ENCODE measurements at regions not wholly inside any gene's neighbourhood (a gene's known extent, or its start where the extent isn't known, plus 50 kb on each side); places are given as distances from the start of the nearest gene placed in this dataset.

DNA sequence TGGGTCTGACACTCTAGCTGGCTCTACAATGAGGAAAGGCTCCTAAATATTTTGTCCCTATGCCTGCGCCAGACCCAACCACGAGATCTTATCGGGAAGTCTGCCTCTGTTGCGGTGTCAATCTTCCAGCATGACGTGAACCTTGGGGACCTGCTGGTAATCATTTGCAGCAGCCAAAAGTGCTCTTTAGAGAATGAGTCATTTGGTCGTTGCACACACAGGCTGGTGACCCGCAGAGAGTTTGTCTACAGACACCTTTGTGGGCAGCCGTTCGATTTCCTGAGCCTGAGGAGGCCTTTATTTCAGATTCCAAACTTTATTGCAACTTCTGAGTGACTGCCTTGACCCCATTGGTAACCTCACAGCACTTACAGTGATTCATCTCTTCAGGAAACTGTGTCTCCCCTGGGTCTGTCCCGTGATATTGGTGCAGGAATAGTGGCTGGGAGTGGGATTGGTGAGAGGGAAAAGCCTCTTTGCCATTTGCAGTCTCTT, 326.1 kb downstream of the NSG2 start:
- no peak for DNase-seq (ENCODE audit: low read depth in 2 of 2)

DNA sequence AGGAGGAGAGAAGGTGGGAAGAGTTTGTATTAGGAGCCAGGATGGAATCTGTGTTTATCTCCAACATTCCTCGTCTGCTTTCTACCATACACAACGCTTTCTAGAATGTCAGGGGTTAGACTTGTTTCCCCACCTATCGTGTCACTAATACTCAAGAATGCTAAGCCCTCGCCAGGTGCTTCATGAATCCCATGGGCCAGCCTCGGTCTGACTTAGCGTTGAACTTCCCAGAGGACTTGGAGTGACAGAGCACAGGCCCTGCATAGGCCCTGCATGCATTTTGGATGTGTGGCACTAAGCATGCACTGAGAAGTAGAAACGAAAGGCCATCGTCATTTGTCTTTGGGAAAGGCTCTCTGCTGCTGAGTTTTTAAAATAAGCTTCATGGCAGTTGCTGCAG, 328.7 kb downstream of the NSG2 start:
- no peak for DNase-seq (ENCODE audit: low read depth in 2 of 2)

DNA sequence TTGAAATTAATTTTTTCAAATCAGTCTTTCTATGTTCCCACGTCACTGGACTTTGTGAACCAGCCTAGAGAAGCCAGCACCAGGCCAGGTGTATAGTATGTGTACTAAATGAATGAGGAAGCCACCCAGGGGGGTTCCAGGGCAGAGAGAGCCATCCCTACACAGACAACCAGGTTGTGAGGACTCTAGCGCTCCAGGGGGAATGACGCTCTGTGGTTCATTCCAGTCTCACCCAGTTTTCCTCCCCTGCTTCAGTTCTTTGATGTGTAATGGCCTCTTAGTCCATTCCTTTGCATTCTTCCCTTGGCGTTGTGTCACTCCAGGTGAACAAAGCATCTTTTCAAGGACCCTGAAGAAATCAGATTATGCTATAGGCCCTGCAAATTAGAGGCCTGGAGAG, 330.6 kb downstream of the NSG2 start:
- DNase-seq (ENCODE audit: low read depth in 2 of 2): no peak

DNA sequence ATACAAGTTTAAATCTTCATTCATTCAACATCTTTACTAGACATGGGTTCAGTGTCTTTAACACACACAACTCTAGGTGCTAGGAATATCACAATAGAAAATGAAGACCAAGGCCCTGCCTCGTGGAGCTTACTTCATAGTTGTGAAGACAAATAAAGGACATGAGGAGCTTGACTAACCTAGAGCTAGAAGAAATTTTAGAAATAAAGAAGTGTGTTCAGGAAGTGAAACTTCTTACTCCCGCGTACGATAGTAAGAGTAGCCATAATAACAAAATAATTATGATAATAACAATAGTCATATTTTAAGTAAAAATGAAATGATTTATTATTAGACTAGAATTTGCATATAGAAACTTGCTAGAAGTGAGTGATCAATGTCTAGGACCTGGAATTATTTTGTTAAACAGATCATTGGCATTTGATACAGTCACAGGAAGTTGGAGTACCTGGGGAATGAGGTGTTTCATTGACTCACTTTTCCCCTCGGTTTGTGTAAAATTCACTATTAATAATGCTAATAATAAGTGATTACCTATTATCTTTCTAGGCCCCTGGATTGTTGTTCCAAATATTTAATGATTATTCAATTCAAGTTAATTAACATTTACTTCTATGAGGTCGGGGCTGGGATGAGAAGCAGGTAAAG, 331.3 kb downstream of the NSG2 start:
- DNase-seq (ENCODE audit: low read depth in 2 of 2): no peak

DNA sequence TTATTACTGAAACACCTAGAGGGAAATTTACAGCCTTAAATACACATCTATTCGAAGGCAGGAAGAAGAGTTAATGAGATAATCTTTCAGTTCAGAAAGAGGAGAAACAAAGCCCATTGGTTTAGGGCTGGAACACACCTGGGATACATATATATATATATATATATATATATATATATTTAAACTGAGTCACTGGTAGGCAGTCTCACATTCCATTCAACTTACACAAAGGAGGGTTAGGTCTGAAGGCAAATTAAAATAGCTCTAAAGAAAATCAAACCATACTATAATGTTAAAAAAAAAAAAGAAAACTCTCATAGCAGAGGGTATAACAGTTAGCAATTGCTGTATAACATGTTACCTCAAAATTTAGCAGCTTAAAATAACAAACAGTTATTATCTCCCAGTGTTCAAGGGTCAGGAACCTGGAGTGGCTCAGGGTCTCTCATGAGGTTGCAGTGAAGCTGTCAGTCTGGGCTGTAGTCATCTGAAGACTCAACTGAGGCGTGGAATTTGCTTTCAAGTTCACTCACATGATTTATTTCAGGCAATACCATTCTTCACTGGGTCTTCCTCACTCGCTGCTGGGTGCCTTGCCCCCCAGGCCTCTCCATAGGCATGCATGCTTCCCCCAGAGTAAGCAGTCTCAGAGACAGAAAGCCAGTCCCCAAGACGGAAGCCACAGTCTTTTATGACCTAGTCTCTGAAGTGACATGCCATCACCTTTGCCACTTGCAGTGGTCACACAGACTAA, 332.8 kb downstream of the NSG2 start:
- DNase-seq (ENCODE audit: low read depth in 2 of 2): no peak

DNA sequence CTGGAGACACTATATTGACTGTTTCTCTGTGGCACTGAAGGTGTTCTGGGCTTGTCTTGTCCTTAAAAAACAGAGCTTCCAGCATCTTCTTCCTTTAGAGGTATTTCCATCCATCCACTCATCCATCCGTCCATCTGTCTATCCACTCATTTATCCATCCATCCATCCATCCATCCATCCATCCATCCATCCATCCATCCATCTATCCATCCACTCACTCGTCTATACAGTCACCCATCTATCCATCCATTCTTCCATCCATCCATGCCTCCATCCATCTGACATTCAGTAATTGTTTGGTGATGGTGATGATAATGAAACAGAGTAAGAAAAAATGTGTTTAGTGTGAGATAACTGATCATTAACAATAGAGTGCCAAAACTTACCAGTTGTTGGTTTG, 334.8 kb downstream of the NSG2 start:
- no peak for DNase-seq (ENCODE audit: low read depth in 2 of 2)

DNA sequence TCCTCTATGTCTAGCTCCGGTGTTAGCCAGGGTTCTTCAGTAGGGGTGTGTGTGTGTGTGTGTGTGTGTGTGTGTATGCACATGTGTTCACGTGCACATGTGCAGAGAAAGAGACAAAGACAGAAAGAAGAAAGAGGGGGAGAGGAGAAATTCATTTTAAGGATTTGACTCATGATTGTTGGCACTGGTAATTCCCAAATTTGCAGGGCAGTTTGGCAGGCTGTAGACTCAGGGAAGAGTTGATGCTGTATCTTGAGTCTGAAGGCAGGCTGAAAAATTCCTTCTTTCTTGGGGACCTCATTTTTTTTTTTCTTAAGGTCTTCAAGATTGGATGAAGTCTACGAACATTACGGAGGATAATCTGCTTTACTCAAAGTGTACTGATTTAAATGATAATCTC, 335.7 kb downstream of the NSG2 start:
- DNase-seq (ENCODE audit: low read depth in 2 of 2): no peak

DNA sequence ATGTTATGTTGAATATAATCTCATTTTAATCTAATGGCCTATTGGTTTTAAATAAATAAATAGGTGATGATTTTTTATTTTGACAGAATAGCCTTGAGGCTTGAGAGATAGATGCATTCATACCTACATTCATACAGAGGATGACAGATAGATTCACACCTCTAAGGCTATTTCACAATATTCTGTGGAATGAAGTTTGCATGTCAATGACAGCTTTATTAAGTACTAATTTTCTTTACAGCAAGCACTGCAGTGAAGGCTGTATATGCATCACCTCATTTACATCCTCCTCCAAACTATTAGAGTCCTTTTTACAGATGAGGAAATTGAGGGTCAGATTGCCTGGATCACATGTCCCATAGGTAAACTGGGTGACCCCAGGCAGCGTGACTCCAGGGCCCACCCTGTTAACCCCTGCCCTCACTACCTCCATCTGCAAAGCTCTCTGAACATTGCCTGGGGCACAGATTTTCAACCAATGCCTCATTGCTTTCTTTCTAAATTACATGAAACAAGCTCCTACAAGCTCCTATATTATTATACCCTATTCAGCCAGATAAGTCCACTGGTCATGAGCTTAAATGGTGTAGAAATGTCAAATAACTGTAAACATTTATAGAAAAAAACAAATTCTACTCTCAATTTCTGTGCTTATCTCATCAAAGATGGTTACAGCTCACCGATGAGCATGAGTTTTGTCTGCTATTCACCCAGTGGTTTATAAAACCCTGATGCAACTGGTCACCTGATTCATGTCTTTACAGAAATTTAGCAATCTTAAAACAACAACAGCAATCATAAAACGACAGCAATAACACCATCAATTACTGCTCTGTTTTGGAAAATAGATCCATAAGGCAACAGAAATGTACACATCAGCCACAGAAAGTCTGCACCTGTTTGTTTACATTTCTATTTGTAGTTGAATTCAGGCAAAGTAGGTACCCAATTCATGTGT, 338.0 kb downstream of the NSG2 start:
- no peak for DNase-seq (ENCODE audit: low read depth in 2 of 2)

DNA sequence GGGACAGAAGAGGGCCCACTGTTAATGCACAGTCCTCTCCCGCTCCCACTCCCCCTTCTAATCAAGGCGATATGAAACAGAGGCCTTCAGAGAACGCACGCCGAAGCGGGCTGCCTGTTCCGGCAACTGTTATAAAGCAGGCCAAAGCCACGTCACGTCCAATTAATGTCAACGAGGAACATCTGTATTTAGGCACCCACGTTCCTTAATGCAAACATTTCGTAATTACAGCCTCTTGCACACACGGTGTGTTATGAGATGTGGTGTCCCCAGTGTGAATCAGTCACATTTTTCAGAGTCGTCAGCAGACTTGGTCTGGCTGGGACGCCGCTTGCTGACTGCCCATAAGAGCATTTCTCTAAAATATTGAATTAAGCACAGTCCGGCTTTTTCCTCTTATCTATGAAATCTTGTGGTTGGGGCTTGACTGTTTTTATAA, 339.0 kb downstream of the NSG2 start:
- DNase-seq (ENCODE audit: low read depth in 2 of 2): no peak

DNA sequence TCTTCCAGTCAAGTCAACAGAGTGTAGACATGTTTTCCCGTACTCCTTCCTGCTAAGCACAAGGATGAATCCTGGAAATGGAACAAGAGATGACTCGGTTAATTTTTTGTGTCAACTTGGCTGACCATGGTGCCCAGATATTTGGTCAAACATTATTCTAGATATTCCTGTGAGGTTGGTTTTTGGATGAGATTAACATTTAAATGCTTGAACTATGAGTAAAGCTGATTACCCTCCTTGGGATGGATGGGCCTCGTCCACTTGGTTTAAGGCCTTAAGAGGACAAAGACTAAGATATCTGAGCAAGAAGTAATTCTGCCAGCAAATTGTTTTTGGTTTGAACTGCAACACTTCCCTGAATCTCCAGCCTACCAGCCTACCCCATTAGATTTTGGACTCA, 338.1 kb upstream of the MSX2 start:
- DNase-seq (ENCODE audit: low read depth in 2 of 2): no peak

DNA sequence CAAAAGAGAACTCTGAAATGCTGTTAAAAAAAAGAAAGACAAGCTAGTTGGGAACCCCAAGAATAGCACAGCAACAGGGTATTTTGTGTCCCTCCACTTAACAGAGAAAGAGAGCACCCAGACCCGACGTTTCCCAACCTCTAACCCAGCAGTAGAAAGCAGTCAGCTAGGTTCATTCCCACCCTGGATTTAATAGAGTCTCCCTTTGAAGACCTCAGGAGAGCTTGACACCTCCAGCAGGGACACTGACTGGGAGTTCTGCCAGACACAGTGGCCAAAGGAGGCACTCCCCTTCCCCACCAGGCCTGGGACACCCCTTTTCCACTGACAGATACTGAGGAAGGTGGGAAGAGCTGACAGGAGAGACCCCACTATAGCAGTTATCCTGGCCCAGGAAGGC, 337.5 kb upstream of the MSX2 start:
- DNase-seq (ENCODE audit: low read depth in 2 of 2): no peak

DNA sequence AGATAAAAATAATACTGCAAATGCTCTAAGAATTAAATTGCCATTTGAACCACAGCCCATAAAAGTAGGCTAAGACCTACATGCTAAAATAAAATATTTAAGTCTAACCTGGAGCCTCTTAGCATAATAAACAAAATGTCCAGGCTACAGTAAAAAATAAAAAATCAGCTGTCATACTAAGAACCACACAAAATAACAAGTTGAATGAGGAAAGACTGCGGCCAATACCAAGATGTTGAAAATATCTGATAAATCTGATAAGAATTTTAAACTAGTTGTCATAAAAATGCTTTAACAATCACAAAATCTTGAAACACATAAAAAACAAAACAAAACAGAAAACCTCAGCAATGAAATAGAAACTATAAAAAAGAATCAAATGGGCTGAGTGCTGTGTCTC, 336.9 kb upstream of the MSX2 start:
- no peak for DNase-seq (ENCODE audit: low read depth in 2 of 2)

DNA sequence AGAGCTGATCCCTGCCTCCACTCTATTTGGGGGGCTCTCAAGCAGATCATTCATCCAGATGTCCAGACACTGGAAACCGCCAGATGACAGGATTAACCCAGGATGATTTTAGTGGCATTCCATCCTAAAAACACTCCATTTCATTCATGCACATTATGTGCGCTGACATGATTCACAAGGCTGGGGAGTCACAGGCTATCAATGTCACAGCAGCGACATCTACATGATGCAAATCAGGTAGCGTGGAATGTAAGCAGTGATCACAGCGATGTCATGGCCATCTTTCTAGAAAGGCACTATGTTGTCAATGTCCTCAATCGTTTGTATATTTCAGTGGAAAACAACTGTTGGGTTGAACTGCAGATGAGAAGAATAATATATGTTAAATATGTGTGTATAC, 331.5 kb upstream of the MSX2 start:
- DNase-seq (ENCODE audit: low read depth in 2 of 2): no peak

DNA sequence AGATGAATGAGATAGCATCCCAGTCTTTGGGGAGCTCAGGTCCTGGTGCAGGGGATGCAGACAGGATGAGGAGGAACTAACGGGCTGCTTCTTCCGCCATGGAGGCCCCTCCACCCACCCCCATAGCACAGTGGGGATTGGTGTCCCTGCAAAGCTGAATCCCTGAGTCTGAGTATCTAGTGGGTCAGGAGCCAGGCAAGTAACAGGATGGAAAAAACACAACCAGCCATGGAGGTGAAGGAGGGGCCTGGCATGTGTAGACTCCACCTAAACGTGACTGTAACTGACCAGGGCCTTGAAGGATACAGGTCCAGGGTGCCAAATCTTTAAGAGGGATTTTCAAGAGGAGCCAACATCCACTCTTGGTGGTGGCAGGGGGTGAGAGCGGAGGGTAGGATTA, 327.8 kb upstream of the MSX2 start:
- DNase-seq (ENCODE audit: low read depth in 2 of 2): no peak

DNA sequence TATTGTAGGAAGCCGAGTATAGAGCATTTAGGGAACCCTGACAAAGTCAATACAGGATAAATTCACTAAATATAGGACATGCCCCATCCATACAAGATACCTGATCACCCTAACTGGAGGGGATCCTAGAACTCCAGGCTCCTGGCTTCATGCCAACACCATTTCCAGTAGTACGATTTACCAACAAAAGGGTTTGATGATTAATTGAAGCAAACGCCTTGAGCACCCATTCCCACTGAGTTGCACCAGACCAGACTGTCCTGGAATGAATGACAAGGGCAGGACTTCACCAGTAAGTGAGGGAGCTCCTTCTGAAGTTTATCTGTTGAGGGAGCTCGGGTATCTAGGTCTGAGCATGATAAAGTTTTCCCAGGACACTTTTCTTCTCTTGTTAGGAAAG, 327.2 kb upstream of the MSX2 start:
- DNase-seq (ENCODE audit: low read depth in 2 of 2): no peak

DNA sequence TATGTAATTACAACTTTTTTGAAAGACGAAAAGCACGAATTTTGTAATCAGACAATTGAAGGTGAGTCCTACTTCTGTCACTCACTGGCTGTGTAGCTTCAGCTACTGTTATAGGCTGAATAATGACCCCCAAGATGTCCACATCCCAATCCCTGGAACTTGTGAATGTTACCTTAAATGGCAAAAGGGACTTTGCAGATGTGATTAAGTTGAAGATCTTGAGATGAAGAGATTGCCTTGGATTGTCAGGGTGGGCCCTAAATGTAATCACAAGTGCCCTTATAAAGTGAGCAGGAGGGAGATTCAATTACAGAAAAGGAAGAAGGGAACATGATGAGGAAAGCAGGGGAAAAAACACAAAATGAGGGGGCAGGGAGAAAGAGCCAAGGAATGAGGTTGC, 326.2 kb upstream of the MSX2 start:
- no peak for DNase-seq (ENCODE audit: low read depth in 2 of 2)

DNA sequence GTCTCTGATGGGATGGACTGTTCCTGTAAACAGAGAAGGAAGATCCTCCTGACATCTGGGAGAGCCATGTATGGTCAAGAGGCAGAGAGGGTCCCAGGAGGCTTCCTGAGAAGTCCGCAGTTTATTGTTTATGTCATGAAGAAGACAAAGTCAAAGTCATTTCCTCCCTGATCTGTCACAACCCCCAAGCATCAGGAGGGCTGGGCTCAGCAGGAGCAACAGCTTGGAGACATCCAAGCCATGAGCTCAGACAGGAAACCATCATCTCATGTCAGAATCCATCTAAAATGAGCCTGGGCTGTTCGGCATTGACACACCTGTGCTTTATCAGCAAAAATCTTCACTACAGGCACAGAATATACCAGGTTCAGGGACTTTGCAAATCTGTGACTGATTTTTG, 325.0 kb upstream of the MSX2 start:
- DNase-seq (ENCODE audit: low read depth in 2 of 2): no peak

DNA sequence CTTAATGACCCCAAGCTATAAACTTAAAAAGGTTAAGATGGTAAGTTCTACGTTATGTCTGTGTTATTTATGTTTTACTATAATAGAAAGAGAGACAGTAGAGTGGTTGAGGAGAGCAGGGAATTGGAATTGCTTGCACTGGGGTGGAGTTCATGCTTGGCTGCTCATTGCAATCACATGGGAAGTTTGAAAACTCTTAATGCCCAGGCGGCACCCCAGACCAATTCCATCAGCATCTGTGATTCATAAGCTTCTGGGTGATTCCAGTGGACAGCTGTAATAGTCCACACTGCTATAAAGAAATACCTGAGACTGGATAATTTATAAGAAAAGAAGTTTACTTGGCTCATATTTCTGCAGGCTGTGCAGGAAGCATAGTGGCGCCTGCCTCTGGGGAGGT, 323.9 kb upstream of the MSX2 start:
- no peak for DNase-seq (ENCODE audit: low read depth in 2 of 2)

DNA sequence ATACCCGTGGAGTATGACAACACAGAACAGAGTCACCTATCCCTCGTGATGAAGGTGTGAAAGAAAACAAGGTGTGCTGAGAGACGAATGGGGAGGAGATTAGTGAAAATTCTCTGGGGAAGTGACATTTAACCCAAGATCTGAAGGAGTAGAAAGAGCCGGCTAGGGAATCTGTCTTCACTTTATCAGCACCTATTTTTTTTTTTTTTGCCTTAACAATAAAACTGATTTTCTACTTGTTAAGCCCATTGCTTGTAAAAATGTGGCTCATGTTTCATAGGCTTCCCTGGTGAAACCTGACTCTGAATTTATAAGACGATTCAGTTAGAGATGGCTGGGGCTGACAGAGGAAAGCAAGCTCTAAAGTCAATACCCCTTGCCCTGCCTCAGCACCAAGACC, 322.6 kb upstream of the MSX2 start:
- DNase-seq (ENCODE audit: low read depth in 2 of 2): no peak

DNA sequence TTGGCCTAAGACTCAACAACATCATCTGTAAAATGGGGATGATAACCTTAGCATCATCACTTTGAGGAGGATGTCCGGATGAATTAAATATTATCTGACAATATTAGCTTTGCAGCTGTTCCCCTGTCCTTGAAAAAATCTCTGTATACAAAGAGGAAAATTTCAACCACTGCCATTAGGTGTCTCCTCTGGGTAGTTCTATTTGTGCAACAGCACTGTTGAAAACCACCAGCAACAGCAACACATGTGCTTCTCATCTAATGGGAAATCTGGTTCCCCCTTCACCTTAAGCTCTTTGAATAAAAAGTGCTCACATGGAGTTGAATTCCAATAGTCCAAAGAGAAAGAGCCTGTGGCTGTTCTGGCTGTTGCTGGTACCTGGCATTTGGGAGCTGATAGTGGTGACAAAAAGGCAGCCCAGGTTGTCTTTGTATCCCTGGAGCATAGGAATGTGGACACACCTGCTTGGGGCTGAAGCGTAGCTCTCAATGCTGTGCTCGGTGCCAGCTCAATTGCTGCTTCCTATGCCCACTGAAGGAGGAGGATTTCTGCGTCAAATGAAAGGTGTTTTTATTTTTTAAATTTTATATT, 322.1 kb upstream of the MSX2 start:
- DNase-seq (ENCODE audit: low read depth in 2 of 2): no peak

DNA sequence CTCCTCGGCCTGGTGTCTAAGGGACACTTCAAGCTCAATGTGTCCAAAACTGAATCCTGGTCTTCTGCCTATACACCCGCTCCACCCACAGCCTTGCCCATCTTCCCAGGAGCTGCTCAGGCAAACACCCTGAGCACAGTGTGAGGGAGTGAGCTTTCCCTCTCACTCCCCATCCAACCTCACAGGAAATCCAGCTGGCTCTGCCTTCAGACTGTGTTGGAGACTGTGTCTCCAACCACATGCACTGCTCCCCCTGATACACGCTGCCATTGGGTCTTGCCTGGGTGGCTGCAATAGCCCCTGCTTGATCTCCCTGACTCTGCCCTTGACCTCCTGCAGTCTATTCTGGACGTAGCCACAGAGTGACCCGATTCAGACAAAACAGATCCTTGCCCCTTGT, 319.5 kb upstream of the MSX2 start:
- no peak for DNase-seq (ENCODE audit: low read depth in 2 of 2)

DNA sequence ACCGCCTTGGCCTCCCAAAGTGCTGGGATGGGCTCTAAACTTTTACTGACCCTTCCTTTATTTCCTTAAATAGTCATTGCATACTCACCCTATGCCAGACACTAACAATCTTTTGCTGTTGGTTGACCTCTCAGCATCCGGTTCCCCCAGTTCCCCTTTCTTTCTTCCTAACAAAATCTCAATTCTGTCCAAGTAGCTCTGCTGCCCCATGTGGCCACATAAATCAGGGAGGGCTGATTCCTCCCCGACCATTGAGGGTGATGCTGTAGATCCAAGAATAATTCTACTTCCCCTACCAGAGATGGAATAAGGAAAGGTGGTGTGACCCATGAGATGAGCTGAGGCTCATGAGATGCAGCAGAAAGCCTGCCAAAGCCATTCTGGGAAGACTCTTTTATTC, 315.3 kb upstream of the MSX2 start:
- no peak for DNase-seq (ENCODE audit: low read depth in 2 of 2)
